ENCODE measurements at regions not wholly inside any gene's neighbourhood (a gene's known extent, or its start where the extent isn't known, plus 50 kb on each side); places are given as distances from the start of the nearest gene placed in this dataset.

- ChIA-PET CTCF (interaction anchor here (0.7 kb wide), 1 partner anchor 70 kb away, joined by 3 read pairs; no protein-coding TSS in a partner anchor), POLR2A (interaction anchor here (0.6 kb wide), 1 partner anchor 14 kb away, joined by 3 read pairs; no protein-coding TSS in a partner anchor)
- no peak for DNase-seq (ENCODE audit: low read depth, low spot score)
- no peaks in the 10 kb centered on the region for H3K9me3 ChIP-seq (ENCODE audit: control insufficient read depth, insufficient read depth, low read length)
- H3K4me3 ChIP-seq (ENCODE audit: low read depth, low read length) = no peak overlapping the region
- no peak overlapping the region for H3K27ac ChIP-seq (ENCODE audit: low read depth, low read length)
- TF ChIP-seq, protein P1, sequence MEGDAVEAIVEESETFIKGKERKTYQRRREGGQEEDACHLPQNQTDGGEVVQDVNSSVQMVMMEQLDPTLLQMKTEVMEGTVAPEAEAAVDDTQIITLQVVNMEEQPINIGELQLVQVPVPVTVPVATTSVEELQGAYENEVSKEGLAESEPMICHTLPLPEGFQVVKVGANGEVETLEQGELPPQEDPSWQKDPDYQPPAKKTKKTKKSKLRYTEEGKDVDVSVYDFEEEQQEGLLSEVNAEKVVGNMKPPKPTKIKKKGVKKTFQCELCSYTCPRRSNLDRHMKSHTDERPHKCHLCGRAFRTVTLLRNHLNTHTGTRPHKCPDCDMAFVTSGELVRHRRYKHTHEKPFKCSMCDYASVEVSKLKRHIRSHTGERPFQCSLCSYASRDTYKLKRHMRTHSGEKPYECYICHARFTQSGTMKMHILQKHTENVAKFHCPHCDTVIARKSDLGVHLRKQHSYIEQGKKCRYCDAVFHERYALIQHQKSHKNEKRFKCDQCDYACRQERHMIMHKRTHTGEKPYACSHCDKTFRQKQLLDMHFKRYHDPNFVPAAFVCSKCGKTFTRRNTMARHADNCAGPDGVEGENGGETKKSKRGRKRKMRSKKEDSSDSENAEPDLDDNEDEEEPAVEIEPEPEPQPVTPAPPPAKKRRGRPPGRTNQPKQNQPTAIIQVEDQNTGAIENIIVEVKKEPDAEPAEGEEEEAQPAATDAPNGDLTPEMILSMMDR (IDR thresholded peaks at IDR 0.05; ENCODE audit: low read depth, low read length) = no peak
- peaks cover 23% of the 10 kb centered on the region for H3K27me3 ChIP-seq (ENCODE audit: control insufficient read depth, insufficient read depth, low read length)
These were observed 144.6 kb downstream of the TFAP2C start for GRCh38 chr20:56773749-56774148.

DNA sequence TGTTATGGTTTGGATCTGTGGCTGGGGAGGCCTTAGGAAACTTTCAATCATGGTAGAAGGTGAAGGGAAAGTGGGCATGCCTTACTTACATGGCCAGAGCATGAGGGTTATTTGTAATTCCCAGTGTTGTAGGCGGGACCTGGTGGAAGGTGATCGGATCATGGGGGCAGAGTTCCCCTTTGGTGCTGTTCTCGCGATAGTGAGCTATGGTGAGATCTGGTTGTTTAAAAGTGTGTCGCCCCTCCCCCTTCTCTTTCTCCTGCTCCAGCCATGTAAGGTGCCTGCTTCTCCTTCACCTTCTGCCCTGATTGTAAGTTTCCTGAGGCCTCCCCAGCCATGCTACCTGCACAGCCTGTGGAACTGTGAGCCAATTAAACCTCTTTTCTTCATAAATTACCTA lies 145.8 kb downstream of the TFAP2C start:
- Histone ChIP-seq H3K4me3 (ENCODE audit: low read depth, low read length) (no peak overlapping the region), H3K9me3 (ENCODE audit: control insufficient read depth, insufficient read depth, low read length) (no peaks in the 10 kb centered on the region; the same call in 1 of the 2 replicates), H3K27ac (ENCODE audit: low read depth, low read length) (no peak overlapping the region), H3K27me3 (ENCODE audit: control insufficient read depth, insufficient read depth, low read length) (peaks cover 20% of the 10 kb centered on the region)
- ChIA-PET CTCF (interaction anchor here (0.5 kb wide), 1 partner anchor 198 kb away, joined by 3 read pairs; no protein-coding TSS in a partner anchor), POLR2A (no interaction called here)
- TF ChIP-seq, protein P1 (IDR thresholded peaks at IDR 0.05; ENCODE audit: low read depth, low read length) = no peak
- DNase-seq (ENCODE audit: low read depth, low spot score) = no peak

GRCh38 chr20:56776345-56776744 lies 147.2 kb downstream of the TFAP2C start:
- ChIA-PET POLR2A (no interaction called here), CTCF (no interaction called here)

GRCh38 chr20:56778765-56779195 lies 149.7 kb downstream of the TFAP2C start:
- DNase-seq (ENCODE audit: low read depth, low spot score) = no peak

More at GRCh38 chr20:56776345-56776744, 147.2 kb downstream of the TFAP2C start:
- Histone ChIP-seq H3K4me3 (ENCODE audit: low read depth, low read length) (no peak overlapping the region), H3K27ac (ENCODE audit: low read depth, low read length) (no peak overlapping the region), H3K27me3 (ENCODE audit: control insufficient read depth, insufficient read depth, low read length) (peaks cover 17% of the 10 kb centered on the region), H3K9me3 (ENCODE audit: control insufficient read depth, insufficient read depth, low read length) (no peaks in the 10 kb centered on the region; the same call in 1 of the 2 replicates)
- no peak for DNase-seq (ENCODE audit: low read depth, low spot score)
- TF ChIP-seq, protein P1 (IDR thresholded peaks at IDR 0.05; ENCODE audit: low read depth, low read length) = no peak

More at GRCh38 chr20:56778765-56779195, 149.7 kb downstream of the TFAP2C start:
- POLR2A ChIA-PET = no interaction called here
- Histone ChIP-seq H3K9me3 (ENCODE audit: control insufficient read depth, insufficient read depth, low read length) (no peaks in the 10 kb centered on the region; the same call in 1 of the 2 replicates), H3K27ac (ENCODE audit: low read depth, low read length) (no peak overlapping the region), H3K4me3 (ENCODE audit: low read depth, low read length) (no peak overlapping the region), H3K27me3 (ENCODE audit: control insufficient read depth, insufficient read depth, low read length) (peaks cover 10% of the 10 kb centered on the region)
- TF ChIP-seq, protein P1 (IDR thresholded peaks at IDR 0.05; ENCODE audit: low read depth, low read length) = no peak
- CTCF ChIA-PET = no interaction called here

Data from AG04450 (cell line).